H1 (cell line): ENCODE measurements at regions not wholly inside any gene's neighbourhood (a gene's known extent, or its start where the extent isn't known, plus 50 kb on each side); places are given as distances from the start of the nearest gene placed in this dataset.

Source experiments
- CTCF ChIA-PET: fragments of 300-600 bp; sonication (Branson Sonifier 250); formaldehyde crosslinking; loops from one replicate; lab custom pipeline; 2021; ENCODE audit not compliant: partially characterized antibody; lab: Charles Lee
- POLR2A ChIA-PET: fragments of 300-600 bp; sonication (Branson Sonifier 250); formaldehyde crosslinking; loops from one replicate; lab custom pipeline; 2021; ENCODE audit warnings: inconsistent platforms; ENCODE audit not compliant: partially characterized antibody; lab: Charles Lee
- DNase-seq, 2 experiments: peaks; one replicate each; pipeline versions ENCODE4 v3.0.0 to v3.0.0-alpha.2; 2010 to 2022; ENCODE audit warnings: low spot score in 2 of 2, low read depth in 1 of 2, mixed read lengths in 1 of 2
- FAIRE-seq: peaks from 2 replicates; lab custom pipeline; 2011; peaks lifted over from hg19 to GRCh38; lab: Jason Lieb, UNC
- H2AFZ ChIP-seq: 2 replicates; pipeline ENCODE4 v1.8.1; 2012; ENCODE audit warnings: low read length, inconsistent platforms
- H2AK5ac ChIP-seq: 2 replicates; pipeline ENCODE4 v1.6.1; 2013; ENCODE audit warnings: low read depth, low read length
- H2BK120ac ChIP-seq: replicated peaks from 2 replicates; pipeline ENCODE3; 2013; ENCODE audit warnings: low read depth, low read length, inconsistent platforms
- H2BK12ac ChIP-seq: 2 replicates; pipeline ENCODE4 v1.6.1; 2013; ENCODE audit warnings: low read depth, low read length
- H2BK15ac ChIP-seq: 2 replicates; pipeline ENCODE4 v1.6.1; 2013; ENCODE audit warnings: low read length
- H2BK20ac ChIP-seq: 2 replicates; pipeline ENCODE4 v1.6.1; 2013; ENCODE audit warnings: low read length
- H2BK5ac ChIP-seq: 2 replicates; pipeline ENCODE4 v1.6.1; 2013; ENCODE audit warnings: low read depth, low read length
- H3K14ac ChIP-seq: 2 replicates; pipeline ENCODE4 v1.6.1; 2013; ENCODE audit warnings: inconsistent platforms; ENCODE audit not compliant: insufficient read length
- H3K18ac ChIP-seq: 2 replicates; pipeline ENCODE4 v1.6.1; 2013; ENCODE audit warnings: low read length; ENCODE audit errors: extremely low read depth
- H3K23ac ChIP-seq: 2 replicates; pipeline ENCODE4 v1.6.1; 2013; ENCODE audit warnings: inconsistent platforms; ENCODE audit not compliant: insufficient read length
- H3K23me2 ChIP-seq: 2 replicates; pipeline ENCODE4 v1.6.1; 2013; ENCODE audit warnings: low read depth, low read length
- H3K27ac ChIP-seq: 2 replicates; pipeline ENCODE4 v1.6.1; 2011; ENCODE audit warnings: low read depth, low read length, inconsistent platforms
- H3K27me3 ChIP-seq, 4 experiments: replicated peaks in 1 of 4; 1 replicate in 1 of 4; 2 replicates in 3 of 4; pipeline versions ENCODE4 v1.6.1 to v1.8.1; 2011 to 2013; ENCODE audit warnings: low read length in 3 of 4, mild to moderate bottlenecking in 3 of 4, inconsistent platforms in 2 of 4, mixed read lengths in 2 of 4, moderate library complexity in 1 of 4; ENCODE audit not compliant: control insufficient read depth in 3 of 4, insufficient read depth in 3 of 4; ENCODE audit errors: extremely low read depth in 1 of 4
- H3K36me3 ChIP-seq, 4 experiments: 2 replicates each; pipeline versions ENCODE4 v1.6.1 to v1.8.1; 2011 to 2013; ENCODE audit warnings: mild to moderate bottlenecking in 4 of 4, low read length in 3 of 4, moderate library complexity in 2 of 4, control low read depth in 1 of 4, inconsistent platforms in 1 of 4; ENCODE audit not compliant: insufficient read depth in 4 of 4, control insufficient read depth in 2 of 4
- H3K4ac ChIP-seq: replicated peaks from 2 replicates; pipeline ENCODE3; 2013; ENCODE audit warnings: low read length, low read depth, mixed read lengths, inconsistent platforms; ENCODE audit not compliant: insufficient read length
- H3K4me1 ChIP-seq, 4 experiments: replicated peaks in 1 of 4; 1 replicate in 1 of 4; 2 replicates in 3 of 4; pipeline versions ENCODE4 v1.6.1 to v1.8.1; 2011 to 2013; ENCODE audit warnings: low read length in 3 of 4, inconsistent platforms in 2 of 4, mixed read lengths in 1 of 4; ENCODE audit not compliant: insufficient read depth in 4 of 4, control insufficient read depth in 3 of 4
- H3K4me2 ChIP-seq, 2 experiments: 2 replicates each; pipeline versions ENCODE4 v1.6.1 to v1.8.1; 2011 to 2013; ENCODE audit warnings: low read depth in 2 of 2, low read length in 2 of 2, control low read depth in 1 of 2, inconsistent platforms in 1 of 2, mild to moderate bottlenecking in 1 of 2; ENCODE audit not compliant: insufficient read depth in 1 of 2
- H3K4me3 ChIP-seq, 4 experiments: fragments of 200-600, 300-600 bp in 1 of 4; sonication (generic), shearing (Covaris generic), sonication (Bioruptor Twin) in 1 of 4; 2 replicates each; pipeline versions ENCODE4 v1.5.1 to v1.8.1; 2011 to 2016; ENCODE audit warnings: low read length in 4 of 4, low read depth in 3 of 4, control low read depth in 2 of 4, inconsistent platforms in 2 of 4, mild to moderate bottlenecking in 2 of 4, mixed read lengths in 1 of 4, moderate library complexity in 1 of 4; ENCODE audit not compliant: insufficient read depth in 2 of 4; ENCODE audit errors: extremely low read depth in 1 of 4
- H3K56ac ChIP-seq: replicated peaks from 2 replicates; pipeline ENCODE3; 2013; ENCODE audit warnings: low read depth, mild to moderate bottlenecking, mixed read lengths, low read length, inconsistent platforms; ENCODE audit not compliant: insufficient read length
- H3K79me1 ChIP-seq: 2 replicates; pipeline ENCODE4 v1.6.1; 2013; ENCODE audit warnings: low read depth, low read length, control low read depth
- H3K79me2 ChIP-seq, 2 experiments: 2 replicates each; pipeline versions ENCODE4 v1.6.1 to v1.8.1; 2012 to 2013; ENCODE audit warnings: low read length in 2 of 2, mild to moderate bottlenecking in 2 of 2, inconsistent platforms in 1 of 2; ENCODE audit not compliant: insufficient read depth in 2 of 2, control insufficient read depth in 1 of 2
- H3K9ac ChIP-seq, 4 experiments: replicated peaks in 1 of 4; 1 replicate in 1 of 4; 2 replicates in 3 of 4; pipeline versions ENCODE4 v1.6.1 to v1.8.1; 2011 to 2013; ENCODE audit warnings: low read depth in 3 of 4, low read length in 3 of 4, control low read depth in 2 of 4, mild to moderate bottlenecking in 2 of 4, moderate library complexity in 2 of 4, inconsistent platforms in 1 of 4; ENCODE audit errors: extremely low read depth in 1 of 4
- H3K9me3 ChIP-seq, 2 experiments: 2 replicates each; pipeline versions ENCODE4 v1.6.1 to v1.8.1; 2012 to 2013; ENCODE audit warnings: mild to moderate bottlenecking in 2 of 2, moderate library complexity in 2 of 2, control low read depth in 1 of 2, inconsistent platforms in 1 of 2, low read depth in 1 of 2, low read length in 1 of 2, mixed read lengths in 1 of 2; ENCODE audit not compliant: insufficient read depth in 2 of 2
- H4K20me1 ChIP-seq, 2 experiments: replicated peaks in 1 of 2; 2 replicates each; pipeline versions ENCODE3 to v1.8.1; 2011 to 2013; ENCODE audit warnings: inconsistent platforms in 2 of 2, low read length in 2 of 2, mild to moderate bottlenecking in 1 of 2; ENCODE audit not compliant: insufficient read depth in 2 of 2, control insufficient read depth in 1 of 2
- H4K5ac ChIP-seq: 2 replicates; pipeline ENCODE4 v1.6.1; 2013; ENCODE audit warnings: low read length, low read depth, mixed read lengths, inconsistent platforms; ENCODE audit not compliant: insufficient read length
- H4K8ac ChIP-seq: 2 replicates; pipeline ENCODE4 v1.8.0; 2013; ENCODE audit warnings: mild to moderate bottlenecking, moderate library complexity, low read length, inconsistent platforms; ENCODE audit not compliant: insufficient read depth; ENCODE audit errors: extremely low read depth
- H4K91ac ChIP-seq: replicated peaks from 2 replicates; pipeline ENCODE3; 2013; ENCODE audit warnings: low read length, mixed read lengths, inconsistent platforms; ENCODE audit not compliant: insufficient read length
- BACH1 ChIP-seq: IDR thresholded peaks from 2 replicates; pipeline ENCODE4 v1.6.1; 2012; ENCODE audit warnings: low read length, improper control_type of control experiment
- CTCF ChIP-seq, 3 experiments: IDR thresholded peaks; 1 replicate in 2 of 3; 2 replicates in 1 of 3; pipeline versions ENCODE4 v1.5.1 to v1.6.1; 2011; ENCODE audit warnings: low read length in 3 of 3, mild to moderate bottlenecking in 3 of 3, inconsistent platforms in 2 of 3, low read depth in 1 of 3, moderate library complexity in 1 of 3; ENCODE audit not compliant: insufficient read depth in 1 of 3; ENCODE audit errors: control extremely low read depth in 1 of 3
- EGR1 ChIP-seq: IDR thresholded peaks from 2 replicates; pipeline ENCODE4 v1.6.1; 2011; ENCODE audit warnings: low read depth, low read length, borderline replicate concordance
- JUND ChIP-seq: IDR thresholded peaks from 2 replicates; pipeline ENCODE4 v1.6.1; 2011; ENCODE audit warnings: mild to moderate bottlenecking, improper control_type of control experiment, low read length
- NANOG ChIP-seq: IDR thresholded peaks from 2 replicates; pipeline ENCODE4 v1.6.1; 2011; ENCODE audit warnings: low read length, low read depth, mild to moderate bottlenecking, inconsistent platforms; ENCODE audit not compliant: insufficient read depth, poor library complexity, severe bottlenecking
- WGBS, 2 experiments: shearing (Covaris generic) in 1 of 2; methylation state at CpG; one replicate each; pipeline versions ENCODE4 v1.1.6 to v1.1.7; 2013 to 2015; ENCODE audit warnings: low lambda C conversion rate in 2 of 2, mixed read lengths in 2 of 2, inconsistent platforms in 1 of 2, low coverage in 1 of 2, missing lambda C conversion rate in 1 of 2; ENCODE audit not compliant: insufficient replicate concordance in 2 of 2, insufficient coverage in 1 of 2, insufficient read length in 1 of 2; ENCODE audit errors: extremely low coverage in 1 of 2, missing lambda C conversion rate in 1 of 2; 5-methylcytosine and 5-hydroxymethylcytosine counted together

- no peaks in the 10 kb centered on the region for H3K4me1 ChIP-seq
- H3K18ac ChIP-seq, result no peak overlapping the region
- POLR2A ChIA-PET, result no interaction called here
- H3K36me3 ChIP-seq, result no peaks in the 10 kb centered on the region
- H3K4me3 ChIP-seq, result no peak overlapping the region
- no peaks in the 10 kb centered on the region for H3K79me1 ChIP-seq
- H3K27ac ChIP-seq, result no peak overlapping the region
- H3K56ac ChIP-seq, result no peak overlapping the region
- no peak overlapping the region for H3K4ac ChIP-seq
- H2AFZ ChIP-seq, result no peak overlapping the region
- DNase-seq, result no peak
- no peak overlapping the region for H2BK120ac ChIP-seq
- no peaks in the 10 kb centered on the region for H3K79me2 ChIP-seq
- no peak for FAIRE-seq
- no peak overlapping the region for H2BK12ac ChIP-seq
- H4K5ac ChIP-seq, result no peak overlapping the region
- CTCF ChIA-PET, result no interaction called here
- no peak overlapping the region for H3K23ac ChIP-seq
- H4K91ac ChIP-seq, result no peak overlapping the region
- no peaks in the 10 kb centered on the region for H3K9me3 ChIP-seq
- H2BK15ac ChIP-seq, result no peak overlapping the region
- no peak overlapping the region for H3K4me2 ChIP-seq
- H3K23me2 ChIP-seq, result no peaks in the 10 kb centered on the region; the same call in 1 of the 2 replicates
- H3K9ac ChIP-seq, result no peak overlapping the region
- H3K14ac ChIP-seq, result no peak overlapping the region
- no peak overlapping the region for H2BK20ac ChIP-seq
- H2AK5ac ChIP-seq, result no peak overlapping the region
- no peak overlapping the region for H4K8ac ChIP-seq
- H4K20me1 ChIP-seq, result no peaks in the 10 kb centered on the region
- 88% methylated on average over 3 of the region's 6 CpGs; no CpG with 5 or more reads in 1 of the 2 experiments for WGBS, 2 experiments
- H3K27me3 ChIP-seq, result no peaks in the 10 kb centered on the region
- H2BK5ac ChIP-seq, result no peak overlapping the region
- TF ChIP-seq NANOG (no peak), JUND (no peak), EGR1 (no peak), BACH1 (no peak), CTCF (IDR thresholded peaks at IDR 0.05; ENCODE audit: control extremely low read depth in 1 of 3, insufficient read depth in 1 of 3, low read depth in 1 of 3, low read length in 3 of 3) (no peak)
These were observed 83.3 kb upstream of the PCGF5 start for GRCh38 chr10:91137011-91137643.
